ENCODE measurements at regions not wholly inside any gene's neighbourhood (a gene's known extent, or its start where the extent isn't known, plus 50 kb on each side); places are given as distances from the start of the nearest gene placed in this dataset.
A peak's percentile ranks its signal among the peaks of the same experiment; 100 is the strongest.
"Not testable (repeated sequence)": the region's sequence is repeated elsewhere in the genome, so short reads cannot be mapped to it uniquely, and the experiment has no call there.

DNA sequence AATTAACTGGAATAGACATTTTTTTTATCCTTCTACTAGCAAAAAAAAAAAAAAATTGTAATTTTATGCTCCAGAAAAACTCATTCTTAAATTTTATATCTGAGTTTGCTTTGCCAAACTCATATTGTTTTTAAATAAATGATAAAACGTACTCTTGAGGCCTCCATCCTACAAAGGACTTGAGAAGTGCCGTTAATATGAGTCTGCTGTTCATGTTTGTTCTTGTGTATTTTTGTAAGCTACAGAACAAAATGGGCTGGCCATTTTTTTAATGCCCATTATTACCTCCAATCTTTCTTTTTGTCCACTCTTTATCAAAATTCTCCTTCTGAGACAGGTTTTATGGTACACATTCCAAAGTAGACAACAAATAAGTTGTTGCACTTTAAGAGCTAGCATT is 643.5 kb upstream of the SOX9 start:
- no peak for DNase-seq

DNA sequence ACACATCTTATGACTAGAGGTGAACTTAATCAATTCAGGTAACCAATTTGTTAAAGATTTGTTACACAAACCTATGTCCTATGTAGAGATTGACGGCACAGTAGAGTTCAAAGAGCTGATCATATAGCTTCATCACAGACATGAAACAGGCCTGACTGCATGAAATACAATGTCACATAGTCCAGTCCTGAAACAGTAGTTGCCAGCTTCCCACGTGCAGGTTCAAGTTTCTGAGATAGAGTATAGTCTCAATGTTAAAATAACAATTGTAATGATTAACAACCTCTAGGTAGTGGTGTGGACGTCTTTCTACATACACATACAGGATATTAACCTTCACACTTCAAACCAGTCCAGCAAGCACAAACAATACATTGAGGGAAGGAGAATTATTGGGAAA is 640.7 kb upstream of the SOX9 start:
- no peak for DNase-seq

- DNase-seq = peak; percentile 4
These were observed 638.2 kb upstream of the SOX9 start for GRCh38 chr17:71482625-71483024.

- no peak for DNase-seq
These were observed 636.3 kb upstream of the SOX9 start for GRCh38 chr17:71484546-71484945.

DNA sequence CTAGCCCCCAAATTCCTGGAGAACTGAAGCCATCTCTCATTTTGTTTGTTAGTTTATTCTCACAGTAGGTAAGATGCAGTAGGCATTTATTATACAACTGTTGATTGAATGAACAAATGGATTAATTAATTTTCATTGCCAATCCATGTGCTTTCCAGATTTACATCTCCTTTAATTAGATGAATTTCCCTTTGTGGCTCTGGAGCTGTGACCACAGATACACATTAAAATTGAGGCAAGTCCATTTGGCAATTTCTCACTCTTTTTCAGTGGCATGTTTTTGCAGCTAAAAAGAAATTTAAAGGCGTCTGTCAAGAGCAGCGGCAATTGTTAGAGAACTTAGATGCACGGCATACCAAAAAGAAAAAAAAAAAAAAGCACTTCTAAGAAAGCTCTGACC is 635.4 kb upstream of the SOX9 start:
- no peak for DNase-seq

DNA sequence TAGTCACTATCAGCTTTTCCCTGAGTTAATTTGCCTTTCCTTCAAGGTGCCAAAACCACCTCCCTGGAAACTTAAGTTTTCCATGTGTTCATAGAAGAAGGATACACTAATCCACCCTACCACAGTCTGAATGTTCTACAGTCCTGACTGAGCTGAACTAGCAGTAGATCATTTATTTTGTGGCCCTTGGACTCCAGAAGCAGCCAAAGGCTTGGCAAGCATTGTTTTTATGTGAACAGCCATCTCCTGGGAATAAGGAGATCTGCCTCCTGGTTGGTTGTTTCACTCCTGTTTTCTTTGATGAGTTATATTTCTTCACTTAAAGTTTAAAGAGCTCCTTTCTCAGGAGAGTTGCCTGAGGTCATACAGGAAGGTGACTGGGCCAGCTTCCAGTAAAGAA is 634.6 kb upstream of the SOX9 start:
- no peak for DNase-seq

GRCh38 chr17:71488851-71489250 is 632.0 kb upstream of the SOX9 start:
- no peak for DNase-seq

DNA sequence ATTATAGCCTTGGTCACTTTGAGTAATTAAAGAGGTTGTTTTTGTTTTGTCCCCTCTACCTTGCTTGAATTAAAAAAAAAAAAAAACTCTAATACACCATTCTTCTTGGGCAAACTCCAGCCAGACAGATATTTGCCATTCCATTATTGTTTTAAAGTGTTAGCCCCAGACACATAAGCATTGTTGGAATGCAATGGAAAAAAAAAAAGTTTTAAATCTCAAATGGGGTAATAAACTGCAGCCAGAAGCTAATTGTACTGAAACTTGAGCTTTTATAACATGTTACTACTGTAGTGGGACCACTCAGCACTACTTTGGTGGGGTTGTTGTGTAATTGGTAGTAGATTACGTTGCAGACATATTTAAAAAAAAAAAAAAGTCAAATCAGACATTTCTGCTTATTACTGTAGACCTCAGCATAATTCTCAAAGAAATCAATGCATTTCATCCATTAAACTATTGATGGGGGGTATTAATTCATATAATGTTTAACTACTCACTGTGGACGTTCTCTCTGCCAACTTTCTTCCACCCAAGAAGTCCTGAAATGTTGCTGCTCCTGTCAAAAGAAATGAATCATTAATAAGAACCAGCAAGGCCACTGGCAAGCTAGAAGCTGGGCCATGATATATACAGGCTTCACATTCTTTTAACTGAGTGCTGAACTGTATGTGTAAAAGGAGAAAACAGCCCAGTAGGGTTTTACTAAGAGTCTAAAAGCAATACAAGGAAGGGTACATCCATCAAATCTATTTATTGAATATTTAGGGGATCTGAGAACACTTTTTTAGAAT is 626.6 kb upstream of the SOX9 start:
- no peak for DNase-seq

DNA sequence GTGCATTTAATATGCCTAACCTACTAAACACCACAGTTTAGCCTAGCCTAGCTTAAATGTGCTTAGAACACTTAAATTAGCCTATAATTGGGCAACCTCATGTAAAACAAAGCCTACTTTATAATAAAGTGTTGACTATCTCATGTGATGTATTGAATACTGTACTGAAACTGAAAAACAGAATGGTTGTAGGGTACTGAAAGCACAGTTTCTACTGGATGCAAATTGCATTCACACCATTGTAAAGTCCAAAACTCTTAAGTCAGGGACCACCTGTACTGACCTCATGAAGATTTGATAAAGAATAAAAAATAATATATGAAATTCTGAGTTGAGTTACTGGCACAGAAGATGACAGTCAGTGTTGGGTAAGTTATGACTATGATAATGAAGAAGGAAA is 625.4 kb upstream of the SOX9 start:
- no peak for DNase-seq

- DNase-seq = no peak
These were observed 624.3 kb upstream of the SOX9 start for GRCh38 chr17:71496552-71496951.

- DNase-seq = no peak
These were observed 619.9 kb upstream of the SOX9 start for GRCh38 chr17:71500761-71501555.

GRCh38 chr17:71501711-71502110 is 619.1 kb upstream of the SOX9 start:
- no peak for DNase-seq

- DNase-seq = no peak
These were observed 618.4 kb upstream of the SOX9 start for GRCh38 chr17:71502443-71502842.

- no peak for DNase-seq
These were observed 616.9 kb upstream of the SOX9 start for GRCh38 chr17:71503710-71504465.

DNA sequence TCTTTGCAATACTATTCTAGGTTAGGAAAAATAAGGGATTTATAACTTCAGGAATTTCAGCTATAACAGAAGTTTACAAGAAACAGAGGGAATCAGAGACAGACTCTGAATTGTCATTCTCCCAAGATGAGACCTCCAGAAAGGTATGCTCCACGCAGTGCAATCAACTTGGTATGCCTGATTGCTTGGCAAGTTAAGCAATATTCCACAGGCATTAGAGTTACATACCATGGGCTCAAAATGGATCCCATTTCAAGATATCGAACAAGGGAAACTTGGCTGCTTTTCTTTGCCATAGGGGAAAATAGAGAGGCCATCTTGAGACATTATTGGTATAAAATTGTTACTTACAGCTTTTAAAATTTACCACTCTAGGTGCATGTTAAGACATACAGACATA is 615.6 kb upstream of the SOX9 start:
- no peak for DNase-seq

DNA sequence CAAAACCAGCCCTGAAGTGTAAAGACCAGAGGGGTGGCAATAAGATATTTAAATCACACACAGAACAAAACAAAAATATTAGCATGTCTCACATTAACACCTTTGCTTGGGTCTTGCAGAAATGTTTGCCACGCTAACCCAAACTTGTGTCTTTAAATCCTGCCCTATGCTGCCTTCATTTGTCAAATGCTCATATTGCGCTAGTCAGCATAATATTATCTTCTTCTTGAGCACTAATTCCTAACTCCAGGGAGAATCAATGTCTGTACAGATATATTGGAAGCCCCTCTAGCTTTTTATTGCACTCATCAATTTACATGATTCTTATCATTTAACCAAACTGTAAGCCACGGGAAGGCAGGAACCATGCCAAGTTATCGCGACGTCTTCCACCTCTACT is 614.8 kb upstream of the SOX9 start:
- no peak for DNase-seq

GRCh38 chr17:71511266-71511995 is 609.4 kb upstream of the SOX9 start:
- no peak for DNase-seq

GRCh38 chr17:71513725-71514124 is 607.1 kb upstream of the SOX9 start:
- DNase-seq = not testable (repeated sequence)

DNA sequence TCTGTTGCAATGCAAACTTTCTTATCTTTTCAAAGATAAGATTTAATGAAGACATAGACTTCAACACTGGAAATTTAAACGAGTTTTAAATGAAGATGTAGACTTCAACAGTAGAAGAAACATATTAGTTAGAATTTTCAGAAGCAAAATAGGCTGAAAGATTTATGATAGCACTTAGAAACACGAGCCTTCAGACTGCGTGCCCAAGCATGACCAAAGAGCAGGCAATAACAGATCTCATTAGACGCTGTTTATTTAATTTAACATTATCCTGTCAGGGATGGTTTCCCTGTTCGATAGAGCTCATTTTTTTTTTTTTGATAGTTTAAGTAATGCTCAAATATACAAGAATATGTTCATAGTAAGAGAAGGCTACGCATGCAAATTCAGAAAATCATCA is 604.7 kb upstream of the SOX9 start:
- no peak for DNase-seq

DNA sequence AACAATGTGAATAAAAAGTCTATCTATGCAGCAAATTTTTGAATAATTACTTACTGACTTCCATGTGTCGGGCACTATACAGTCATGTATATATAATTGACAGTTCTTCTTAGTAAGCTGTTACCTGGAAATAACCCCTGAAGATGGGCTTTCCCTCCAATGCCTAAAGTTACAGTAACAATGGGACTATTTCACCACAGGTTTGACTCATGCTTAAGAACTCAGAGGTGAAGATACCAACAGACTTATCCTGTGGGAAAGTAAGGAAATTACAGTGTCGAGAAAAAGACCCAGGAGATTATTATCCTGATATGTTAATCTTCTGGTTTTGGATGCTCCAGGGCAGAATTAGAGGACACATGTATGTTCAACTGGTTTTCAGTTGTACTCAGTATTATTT is 601.5 kb upstream of the SOX9 start:
- DNase-seq = no peak

DNA sequence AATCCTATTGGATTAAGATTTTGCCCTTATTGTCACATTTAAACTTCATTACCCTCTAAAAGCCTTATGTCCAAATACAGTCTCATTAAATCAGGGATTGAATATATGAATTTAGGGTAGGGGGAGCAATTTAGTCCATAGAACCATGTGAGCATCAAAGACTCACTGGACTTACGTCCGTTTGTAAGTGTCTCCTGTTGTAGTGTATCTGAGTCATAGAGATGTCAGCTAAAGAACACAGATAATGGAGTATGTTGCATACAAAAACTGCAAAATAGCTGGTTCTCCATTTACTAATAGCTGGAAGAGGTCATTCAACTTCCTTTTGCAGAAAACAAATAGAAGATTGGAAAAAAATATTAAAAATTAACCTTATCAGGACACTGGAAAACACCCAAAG is 599.1 kb upstream of the SOX9 start:
- no peak for DNase-seq

DNA sequence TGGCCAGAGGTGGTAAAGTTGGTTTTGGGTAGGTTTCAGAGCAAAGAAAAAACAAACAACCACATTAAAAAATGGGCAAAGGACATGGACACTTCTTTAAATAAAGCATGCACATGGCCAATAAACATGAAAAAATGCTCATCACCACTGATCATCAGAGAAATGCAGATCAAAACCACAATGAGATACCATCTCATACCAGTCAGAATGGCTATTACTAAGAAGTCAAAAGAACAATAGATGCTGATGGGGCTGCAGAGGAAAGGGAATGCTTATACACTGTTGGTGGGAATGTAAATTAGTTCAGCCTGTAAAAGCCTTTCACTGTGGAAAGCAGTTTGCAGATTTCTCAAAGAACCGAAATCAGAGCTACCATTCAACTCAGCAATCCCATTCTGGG is 598.4 kb upstream of the SOX9 start:
- DNase-seq = no peak

All from muscle of arm (tissue), 1 donor.